Endothelial cell of umbilical vein (primary cell): ENCODE measurements at regions not wholly inside any gene's neighbourhood (a gene's known extent, or its start where the extent isn't known, plus 50 kb on each side); places are given as distances from the start of the nearest gene placed in this dataset.

Experiments used
- BruUV-seq: library from RNA; stranded (reverse); fragments of 400-500 nt; replicated peaks from 2 replicates; lab custom pipeline; 2021; lab: Mats Ljungman, UMichigan
- CTCF ChIA-PET: fragments of 300-600, 350-600 bp; sonication (Branson Sonifier 250); formaldehyde crosslinking; loops from one replicate; lab custom pipeline; 2021; ENCODE audit warnings: antibody characterized with exemption, inconsistent platforms; lab: Charles Lee
- POLR2A ChIA-PET: fragments of 300-600, 350-600 bp; sonication (Branson Sonifier 250); formaldehyde crosslinking; loops from one replicate; lab custom pipeline; 2021; ENCODE audit warnings: antibody characterized with exemption, inconsistent platforms; lab: Charles Lee
- DNase-seq: peaks from one replicate; pipeline ENCODE4 v3.0.0-alpha.2; 2011; ENCODE audit warnings: low read depth, low spot score
- FAIRE-seq: peaks from 2 replicates; lab custom pipeline; 2011; peaks lifted over from hg19 to GRCh38; lab: Jason Lieb, UNC
- H2AFZ ChIP-seq: 2 replicates; pipeline ENCODE4 v1.6.0; 2012; ENCODE audit warnings: low read depth, low read length, control low read depth, inconsistent platforms
- H3K27ac ChIP-seq: 2 replicates; pipeline ENCODE4 v1.5.1; 2011; ENCODE audit warnings: low read depth, mild to moderate bottlenecking, control low read depth, low read length, moderate library complexity; ENCODE audit not compliant: insufficient read depth
- H3K27me3 ChIP-seq, 2 experiments: 2 replicates each; pipeline versions ENCODE4 v1.6.0 to v1.6.1; 2011; ENCODE audit warnings: low read length in 2 of 2, mixed read lengths in 1 of 2; ENCODE audit not compliant: control insufficient read depth in 2 of 2, insufficient read depth in 2 of 2
- H3K36me3 ChIP-seq, 2 experiments: 2 replicates in 1 of 2; 3 replicates in 1 of 2; pipeline ENCODE4 v1.5.1; 2011; ENCODE audit warnings: low read length in 2 of 2, mild to moderate bottlenecking in 1 of 2, moderate library complexity in 1 of 2; ENCODE audit not compliant: control insufficient read depth in 2 of 2, insufficient read depth in 2 of 2; ENCODE audit errors: extremely low read depth in 1 of 2
- H3K4me1 ChIP-seq: 3 replicates; pipeline ENCODE4 v1.5.1; 2011; ENCODE audit warnings: mild to moderate bottlenecking, low read length; ENCODE audit not compliant: control insufficient read depth, insufficient read depth; ENCODE audit errors: extremely low read depth
- H3K4me2 ChIP-seq: 2 replicates; pipeline ENCODE4 v1.6.1; 2011; ENCODE audit warnings: low read length, control low read depth, mixed read lengths; ENCODE audit not compliant: insufficient read depth
- H3K4me3 ChIP-seq, 3 experiments: fragments of 200-600 bp in 1 of 3; sonication (generic), shearing (Covaris generic) in 1 of 3; replicated peaks in 1 of 3; 2 replicates each; pipeline ENCODE4 v1.5.1; 2011 to 2016; ENCODE audit warnings: control low read depth in 3 of 3, low read length in 3 of 3, mild to moderate bottlenecking in 2 of 3, inconsistent platforms in 1 of 3, low read depth in 1 of 3, moderate library complexity in 1 of 3; ENCODE audit not compliant: insufficient read depth in 1 of 3
- H3K79me2 ChIP-seq: 2 replicates; pipeline ENCODE4 v1.6.0; 2012; ENCODE audit warnings: low read length, inconsistent platforms; ENCODE audit not compliant: control insufficient read depth, insufficient read depth
- H3K9ac ChIP-seq: replicated peaks from 2 replicates; pipeline ENCODE3; 2011; ENCODE audit warnings: low read length, control low read depth; ENCODE audit not compliant: insufficient read depth; ENCODE audit errors: extremely low read depth
- H3K9me1 ChIP-seq: replicated peaks from 3 replicates; pipeline ENCODE4 v1.6.0; 2011; ENCODE audit warnings: mild to moderate bottlenecking, low read length; ENCODE audit not compliant: control insufficient read depth, insufficient read depth; ENCODE audit errors: extremely low read depth
- H3K9me3 ChIP-seq: replicated peaks from 2 replicates; pipeline ENCODE4 v1.5.1; 2012; ENCODE audit warnings: low read length, inconsistent platforms; ENCODE audit not compliant: control insufficient read depth, insufficient read depth
- H4K20me1 ChIP-seq: replicated peaks from 2 replicates; pipeline ENCODE3; 2011; ENCODE audit warnings: mild to moderate bottlenecking, low read length; ENCODE audit not compliant: control insufficient read depth, insufficient read depth; ENCODE audit errors: extremely low read depth
- CTCF ChIP-seq, 2 donors: IDR thresholded peaks; 1 replicate in 1 of 2; 2 replicates in 1 of 2; pipeline ENCODE4 v1.5.1; 2011; ENCODE audit warnings: low read length in 2 of 2, mild to moderate bottlenecking in 2 of 2, moderate library complexity in 2 of 2, control low read depth in 1 of 2, inconsistent platforms in 1 of 2, low read depth in 1 of 2; ENCODE audit not compliant: insufficient read depth in 1 of 2; ENCODE audit errors: extremely low read depth in 1 of 2
- EZH2 ChIP-seq: IDR thresholded peaks from 2 replicates; pipeline ENCODE4 v1.6.1; 2012; ENCODE audit warnings: borderline replicate concordance, low read depth, mild to moderate bottlenecking, moderate library complexity, low read length, inconsistent platforms; ENCODE audit not compliant: severe bottlenecking
- FOS ChIP-seq: IDR thresholded peaks from 2 replicates; pipeline ENCODE4 v1.6.1; 2011; ENCODE audit warnings: mild to moderate bottlenecking, low read length, moderate library complexity, borderline replicate concordance; ENCODE audit not compliant: insufficient read depth
- GATA2 ChIP-seq: IDR thresholded peaks from 2 replicates; pipeline ENCODE4 v1.7.0; 2011; ENCODE audit warnings: low read depth, mild to moderate bottlenecking, moderate library complexity, mixed read lengths, low read length; ENCODE audit not compliant: insufficient read length, insufficient read depth
- JUN ChIP-seq: IDR thresholded peaks from 2 replicates; pipeline ENCODE4 v1.6.1; 2011; ENCODE audit warnings: borderline replicate concordance, low read depth; ENCODE audit not compliant: insufficient read length, insufficient read depth
- MYC ChIP-seq: IDR thresholded peaks from one replicate; pipeline ENCODE4 v1.6.1; 2011; ENCODE audit warnings: mild to moderate bottlenecking, low read depth, low read length
- POLR2A ChIP-seq: IDR thresholded peaks from 2 replicates; pipeline ENCODE4 v1.6.1; 2012; ENCODE audit warnings: low read depth, mild to moderate bottlenecking, control low read depth, low read length
- POLR2AphosphoS5 ChIP-seq: IDR thresholded peaks from 2 replicates; pipeline ENCODE4 v1.6.1; 2012; ENCODE audit warnings: low read depth, mild to moderate bottlenecking, control low read depth, low read length, moderate library complexity; ENCODE audit not compliant: insufficient read depth
- dilution Hi-C: fragments of 300-500 bp; cut with MboI; formaldehyde crosslinking; loops from one replicate; pipeline ENCODE4 v1.15.0; 2019; ENCODE audit warnings: low sequenced_read_pairs; ENCODE audit not compliant: extremely low pct_ligation_motif_present
- intact Hi-C: fragments of 100-400 bp; cut with micrococcal nuclease; formaldehyde crosslinking; loops from one replicate; pipeline ENCODE4 v1.10.0; 2022
- TF ChIP-seq, protein P1 (sequence below): IDR thresholded peaks from 2 replicates; pipeline ENCODE4 v1.6.1; 2011; ENCODE audit not compliant: insufficient read depth, insufficient read length

DNA sequence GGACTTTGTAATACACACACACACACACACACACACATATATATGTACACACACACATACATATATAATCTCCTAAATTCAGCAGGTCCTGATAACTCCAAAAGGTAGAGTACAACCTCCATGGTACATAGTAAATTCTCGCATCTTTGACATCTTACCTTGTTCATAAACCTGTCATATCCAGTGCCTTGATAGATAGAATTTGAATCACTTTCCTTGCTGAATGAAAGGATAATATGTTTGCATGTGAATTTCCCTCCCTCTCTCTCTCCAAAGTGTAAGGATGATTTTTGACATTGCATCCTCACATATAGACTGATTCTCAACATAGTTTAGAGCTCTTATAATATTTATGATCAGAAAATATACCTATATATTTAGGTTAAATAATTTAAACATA, 567.1 kb upstream of the ADGRL2 start:
- H2AFZ ChIP-seq = no peak overlapping the region
- no peak for DNase-seq
- H3K9me3 ChIP-seq = no peaks in the 10 kb centered on the region
- intact Hi-C loops = no loop called here
- H3K4me3 ChIP-seq = no peak overlapping the region
- H4K20me1 ChIP-seq = no peaks in the 10 kb centered on the region
- no peak overlapping the region for H3K27ac ChIP-seq
- H3K36me3 ChIP-seq = no peaks in the 10 kb centered on the region
- POLR2A ChIA-PET = no interaction called here
- FAIRE-seq = no peak
- no peaks in the 10 kb centered on the region for H3K4me1 ChIP-seq
- no TSS peak for BruUV-seq
- H3K79me2 ChIP-seq = no peaks in the 10 kb centered on the region
- CTCF ChIA-PET = no interaction called here
- H3K9ac ChIP-seq = no peak overlapping the region
- dilution Hi-C loops = no loop called here
- TF ChIP-seq, protein P1, sequence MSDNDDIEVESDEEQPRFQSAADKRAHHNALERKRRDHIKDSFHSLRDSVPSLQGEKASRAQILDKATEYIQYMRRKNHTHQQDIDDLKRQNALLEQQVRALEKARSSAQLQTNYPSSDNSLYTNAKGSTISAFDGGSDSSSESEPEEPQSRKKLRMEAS = no peak
- TF ChIP-seq MYC (no peak), JUN (no peak), FOS (no peak), EZH2 (no peak), POLR2AphosphoS5 (no peak), POLR2A (no peak), GATA2 (no peak), CTCF (IDR thresholded peaks at IDR 0.05; ENCODE audit: extremely low read depth in 1 of 2, insufficient read depth in 1 of 2, low read depth in 1 of 2, low read length in 2 of 2) (no peak)
- H3K4me2 ChIP-seq = no peak overlapping the region
- no peaks in the 10 kb centered on the region for H3K27me3 ChIP-seq
- H3K9me1 ChIP-seq = no peaks in the 10 kb centered on the region
